ENCODE measurements at regions not wholly inside any gene's neighbourhood (a gene's known extent, or its start where the extent isn't known, plus 50 kb on each side); places are given as distances from the start of the nearest gene placed in this dataset.

DNA sequence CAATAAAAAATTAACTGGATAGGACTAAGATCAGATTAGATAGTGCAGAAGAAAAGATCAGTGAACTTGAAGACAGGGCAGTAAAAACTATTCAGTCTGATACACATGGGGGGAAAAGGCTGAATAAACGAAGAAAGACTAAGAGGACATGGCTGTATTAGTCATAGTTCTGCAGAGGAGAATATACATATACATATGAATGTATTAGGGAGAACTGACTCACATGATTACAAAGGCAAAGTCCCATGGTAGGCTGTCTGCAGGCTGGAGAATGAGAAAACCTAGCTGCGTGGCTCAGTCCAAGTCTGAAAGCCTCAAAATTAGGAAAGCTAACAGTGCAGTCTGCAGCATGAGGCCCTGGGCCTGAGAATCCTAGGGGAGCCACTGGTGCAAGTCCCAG lies 98.2 kb upstream of the GNAO1 start:
- DNase-seq: no peak
- H3K9me3 ChIP-seq: no peaks in the 10 kb centered on the region
- no peaks in the 10 kb centered on the region for H3K36me3 ChIP-seq
- no peaks in the 10 kb centered on the region for H3K27me3 ChIP-seq
- no peaks in the 10 kb centered on the region for H3K4me1 ChIP-seq
- no peak overlapping the region for H3K27ac ChIP-seq
- no peak overlapping the region for H3K4me3 ChIP-seq
- no peak for TF ChIP-seq POLR2A (IDR thresholded peaks at IDR 0.05)
- TF ChIP-seq, protein P1, sequence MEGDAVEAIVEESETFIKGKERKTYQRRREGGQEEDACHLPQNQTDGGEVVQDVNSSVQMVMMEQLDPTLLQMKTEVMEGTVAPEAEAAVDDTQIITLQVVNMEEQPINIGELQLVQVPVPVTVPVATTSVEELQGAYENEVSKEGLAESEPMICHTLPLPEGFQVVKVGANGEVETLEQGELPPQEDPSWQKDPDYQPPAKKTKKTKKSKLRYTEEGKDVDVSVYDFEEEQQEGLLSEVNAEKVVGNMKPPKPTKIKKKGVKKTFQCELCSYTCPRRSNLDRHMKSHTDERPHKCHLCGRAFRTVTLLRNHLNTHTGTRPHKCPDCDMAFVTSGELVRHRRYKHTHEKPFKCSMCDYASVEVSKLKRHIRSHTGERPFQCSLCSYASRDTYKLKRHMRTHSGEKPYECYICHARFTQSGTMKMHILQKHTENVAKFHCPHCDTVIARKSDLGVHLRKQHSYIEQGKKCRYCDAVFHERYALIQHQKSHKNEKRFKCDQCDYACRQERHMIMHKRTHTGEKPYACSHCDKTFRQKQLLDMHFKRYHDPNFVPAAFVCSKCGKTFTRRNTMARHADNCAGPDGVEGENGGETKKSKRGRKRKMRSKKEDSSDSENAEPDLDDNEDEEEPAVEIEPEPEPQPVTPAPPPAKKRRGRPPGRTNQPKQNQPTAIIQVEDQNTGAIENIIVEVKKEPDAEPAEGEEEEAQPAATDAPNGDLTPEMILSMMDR (IDR thresholded peaks at IDR 0.05): no peak

DNA sequence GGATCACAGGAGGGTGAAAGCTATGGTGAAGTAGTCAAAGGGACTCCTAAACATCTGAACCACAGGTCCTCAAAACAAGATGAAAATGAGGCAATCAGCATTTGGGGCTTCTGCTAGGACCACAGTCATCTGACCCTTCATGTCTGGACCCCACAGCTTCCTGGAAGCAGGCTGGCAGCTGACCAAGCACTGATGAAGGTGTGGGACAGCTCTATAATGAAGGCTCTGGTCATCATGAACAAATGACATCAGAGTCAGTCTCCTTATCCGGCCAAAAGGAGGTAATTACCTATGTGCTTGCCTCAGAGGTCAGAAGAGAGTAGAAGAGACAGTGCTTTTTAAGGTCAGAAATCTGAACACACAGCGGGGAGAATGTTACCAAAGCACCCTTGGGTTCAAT lies 101.2 kb upstream of the GNAO1 start:
- Histone ChIP-seq H3K27ac (no peak overlapping the region), H3K4me3 (no peak overlapping the region), H3K27me3 (no peaks in the 10 kb centered on the region), H3K4me1 (no peaks in the 10 kb centered on the region), H3K36me3 (no peaks in the 10 kb centered on the region), H3K9me3 (no peaks in the 10 kb centered on the region)
- DNase-seq: no peak
- TF ChIP-seq, protein P1 (IDR thresholded peaks at IDR 0.05): no peak
- no peak for TF ChIP-seq POLR2A (IDR thresholded peaks at IDR 0.05)

DNA sequence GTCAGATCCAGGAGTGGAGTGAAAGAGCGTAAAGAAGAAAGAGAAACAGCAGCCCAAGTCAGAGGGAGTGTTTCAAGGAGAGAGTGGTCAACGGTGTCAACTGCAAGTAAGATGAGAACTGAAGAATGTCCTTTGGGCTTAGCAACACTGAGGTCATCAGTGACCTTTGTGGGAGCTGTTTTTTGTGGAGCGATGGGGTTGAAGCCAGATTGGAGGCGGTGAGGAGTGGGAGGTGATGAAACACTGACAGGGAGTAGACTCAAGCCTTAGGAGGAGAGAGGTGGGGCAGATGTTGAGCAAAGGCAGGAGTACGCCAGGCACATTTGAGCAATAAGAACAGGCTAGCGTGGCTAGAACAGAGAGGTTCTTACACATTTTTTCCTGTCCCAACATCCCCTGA lies 103.7 kb upstream of the GNAO1 start:
- TF ChIP-seq, protein P1 (IDR thresholded peaks at IDR 0.05): no peak
- TF ChIP-seq POLR2A (IDR thresholded peaks at IDR 0.05): no peak
- Histone ChIP-seq H3K36me3 (no peaks in the 10 kb centered on the region), H3K4me3 (no peak overlapping the region), H3K27me3 (no peaks in the 10 kb centered on the region), H3K27ac (no peak overlapping the region), H3K4me1 (no peaks in the 10 kb centered on the region), H3K9me3 (no peaks in the 10 kb centered on the region)
- DNase-seq: no peak

DNA sequence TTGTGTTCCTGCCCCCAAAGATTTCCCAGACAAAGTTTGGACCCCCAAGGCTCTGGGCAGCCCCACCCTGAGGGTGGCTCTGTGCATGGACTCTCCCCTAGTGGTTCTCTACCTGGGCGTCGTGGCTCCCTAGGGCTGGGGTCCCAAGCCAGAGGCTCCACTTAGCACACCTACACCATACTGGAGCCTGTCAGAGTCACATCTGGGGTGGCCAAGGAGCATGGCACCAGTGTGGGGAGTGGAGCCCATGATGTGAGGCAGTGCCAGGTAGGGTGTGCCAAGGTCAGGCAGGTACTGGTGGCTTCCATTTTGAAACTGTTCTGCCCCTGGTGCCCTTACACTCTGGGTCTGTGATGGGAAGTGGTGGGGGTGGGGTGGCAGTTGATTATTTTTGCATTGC lies 109.9 kb upstream of the GNAO1 start:
- DNase-seq: no peak
- no peaks in the 10 kb centered on the region for H3K27me3 ChIP-seq
- no peak overlapping the region for H3K27ac ChIP-seq
- TF ChIP-seq, protein P1 (IDR thresholded peaks at IDR 0.05): no peak
- TF ChIP-seq POLR2A (IDR thresholded peaks at IDR 0.05): no peak
- H3K4me3 ChIP-seq: no peak overlapping the region
- no peaks in the 10 kb centered on the region for H3K36me3 ChIP-seq
- no peaks in the 10 kb centered on the region for H3K4me1 ChIP-seq
- H3K9me3 ChIP-seq: no peaks in the 10 kb centered on the region

DNA sequence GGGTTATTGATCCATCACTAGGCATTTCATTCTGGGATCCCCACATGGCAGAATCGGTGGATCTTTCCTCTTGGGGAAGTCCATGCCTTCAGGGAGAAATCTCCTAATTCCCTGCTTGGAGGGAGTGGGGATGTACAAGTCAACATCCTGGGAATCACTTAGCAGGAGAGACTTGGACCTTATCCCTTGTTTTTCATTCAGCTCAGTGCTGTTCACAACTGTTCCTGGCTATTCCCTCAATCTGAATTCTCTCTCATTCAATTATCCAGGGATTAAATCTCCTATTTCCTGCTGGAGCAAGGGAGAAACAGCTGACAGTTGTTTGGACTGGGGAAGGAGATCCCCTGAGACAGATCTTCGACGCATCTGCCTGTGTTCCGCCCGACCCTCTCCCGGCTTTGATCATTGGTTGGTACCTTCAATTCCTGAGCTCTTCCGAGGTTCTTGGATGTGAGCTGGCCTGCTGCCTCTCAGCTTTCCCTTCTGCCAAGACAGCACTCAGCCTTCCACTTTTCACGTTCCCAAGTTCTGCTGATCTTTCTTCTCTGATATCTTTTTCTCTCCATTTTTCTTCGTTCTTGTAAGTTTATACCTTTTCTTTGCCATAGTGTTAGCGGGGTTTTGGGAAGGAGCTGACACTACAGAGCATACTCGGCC lies 115.4 kb upstream of the GNAO1 start:
- Histone ChIP-seq H3K36me3 (no peaks in the 10 kb centered on the region), H3K9me3 (no peaks in the 10 kb centered on the region), H3K27ac (no peak overlapping the region), H3K4me1 (no peaks in the 10 kb centered on the region), H3K4me3 (no peak overlapping the region), H3K27me3 (no peaks in the 10 kb centered on the region)
- DNase-seq: no peak
- no peak for TF ChIP-seq POLR2A (IDR thresholded peaks at IDR 0.05)
- TF ChIP-seq, protein P1 (IDR thresholded peaks at IDR 0.05): no peak

DNA sequence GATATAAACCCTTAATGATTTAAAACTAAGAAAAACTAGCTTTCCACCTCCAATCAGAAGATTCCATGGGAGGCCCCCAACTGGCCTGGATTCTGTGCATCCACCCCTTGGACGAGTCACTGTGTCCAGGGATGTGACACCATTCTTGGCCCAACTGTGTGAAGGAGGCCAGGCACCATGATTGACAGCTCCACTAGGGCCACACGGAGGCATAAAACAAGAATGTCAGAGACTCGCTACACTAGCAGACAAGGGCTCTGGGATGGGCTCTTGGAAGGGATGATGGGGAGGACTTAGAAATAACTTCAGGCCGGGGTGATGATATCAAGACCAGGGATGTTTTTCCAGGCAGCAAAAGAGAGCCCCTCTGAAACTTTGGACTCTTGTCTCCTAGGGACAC lies 117.8 kb upstream of the GNAO1 start:
- Histone ChIP-seq H3K27ac (no peak overlapping the region), H3K27me3 (no peaks in the 10 kb centered on the region), H3K4me3 (no peak overlapping the region), H3K4me1 (no peaks in the 10 kb centered on the region), H3K9me3 (no peaks in the 10 kb centered on the region), H3K36me3 (no peaks in the 10 kb centered on the region)
- TF ChIP-seq, protein P1 (IDR thresholded peaks at IDR 0.05): no peak
- TF ChIP-seq POLR2A (IDR thresholded peaks at IDR 0.05): no peak
- no peak for DNase-seq
